Mesothelial cell of epicardium (in vitro differentiated cells): ENCODE measurements at regions not wholly inside any gene's neighbourhood (a gene's known extent, or its start where the extent isn't known, plus 50 kb on each side); places are given as distances from the start of the nearest gene placed in this dataset.
A peak's percentile ranks its signal among the peaks of the same experiment; 100 is the strongest.
"Not testable (repeated sequence)": the region's sequence is repeated elsewhere in the genome, so short reads cannot be mapped to it uniquely, and the experiment has no call there.

ENCODE experiments used
- DNase-seq, 2 experiments: peaks; one replicate each; pipeline ENCODE4 v3.0.0; 2021; ENCODE audit warnings: low spot score in 2 of 2; ENCODE audit not compliant: unreplicated experiment in 2 of 2
- H3K27ac Mint-ChIP-seq: 2 replicates; pipeline ENCODE4 v1.8.0; 2021; ENCODE audit warnings: mixed read lengths
- H3K27me3 Mint-ChIP-seq: 2 replicates; pipeline ENCODE4 v1.8.0; 2021; ENCODE audit warnings: low read depth, mixed read lengths
- H3K36me3 Mint-ChIP-seq: 2 replicates; pipeline ENCODE4 v1.8.0; 2021; ENCODE audit warnings: mixed read lengths
- H3K4me1 Mint-ChIP-seq: 2 replicates; pipeline ENCODE4 v1.8.0; 2021; ENCODE audit warnings: mixed read lengths
- H3K4me3 Mint-ChIP-seq: 2 replicates; pipeline ENCODE4 v1.8.0; 2021; ENCODE audit warnings: mild to moderate bottlenecking, moderate library complexity, mixed read lengths
- H3K9me3 Mint-ChIP-seq: 2 replicates; pipeline ENCODE4 v1.8.0; 2021; ENCODE audit warnings: mixed read lengths
- TF ChIP-seq, protein P1 (sequence below): fragments of 200-600 bp; sonication (generic); IDR thresholded peaks from one replicate; pipeline ENCODE4 v1.5.0; 2021; ENCODE audit warnings: antibody characterized with exemption; ENCODE audit not compliant: unreplicated experiment

DNA sequence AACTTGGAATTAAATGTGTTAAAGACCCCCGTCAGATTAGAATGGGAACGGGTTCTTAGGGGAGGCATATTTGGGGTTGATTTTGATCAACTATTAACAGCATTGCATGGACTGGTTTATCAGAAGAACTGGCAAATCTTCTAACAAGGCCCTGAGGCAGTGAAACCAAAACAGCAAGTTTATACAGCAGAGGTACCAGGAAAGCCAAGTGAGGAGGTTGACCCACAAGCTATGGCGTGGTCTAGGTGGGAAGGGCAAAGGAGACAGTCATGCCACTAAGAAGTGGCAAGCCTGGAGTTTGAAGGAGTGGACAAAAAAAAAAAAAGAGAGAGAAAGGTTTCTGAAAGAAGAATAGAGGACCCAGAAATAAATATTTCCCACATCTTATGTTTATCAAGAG, 187.0 kb downstream of the MREG start:
- H3K36me3 Mint-ChIP-seq = peaks cover 4% of the 10 kb centered on the region
- DNase-seq = no peak
- TF ChIP-seq, protein P1, sequence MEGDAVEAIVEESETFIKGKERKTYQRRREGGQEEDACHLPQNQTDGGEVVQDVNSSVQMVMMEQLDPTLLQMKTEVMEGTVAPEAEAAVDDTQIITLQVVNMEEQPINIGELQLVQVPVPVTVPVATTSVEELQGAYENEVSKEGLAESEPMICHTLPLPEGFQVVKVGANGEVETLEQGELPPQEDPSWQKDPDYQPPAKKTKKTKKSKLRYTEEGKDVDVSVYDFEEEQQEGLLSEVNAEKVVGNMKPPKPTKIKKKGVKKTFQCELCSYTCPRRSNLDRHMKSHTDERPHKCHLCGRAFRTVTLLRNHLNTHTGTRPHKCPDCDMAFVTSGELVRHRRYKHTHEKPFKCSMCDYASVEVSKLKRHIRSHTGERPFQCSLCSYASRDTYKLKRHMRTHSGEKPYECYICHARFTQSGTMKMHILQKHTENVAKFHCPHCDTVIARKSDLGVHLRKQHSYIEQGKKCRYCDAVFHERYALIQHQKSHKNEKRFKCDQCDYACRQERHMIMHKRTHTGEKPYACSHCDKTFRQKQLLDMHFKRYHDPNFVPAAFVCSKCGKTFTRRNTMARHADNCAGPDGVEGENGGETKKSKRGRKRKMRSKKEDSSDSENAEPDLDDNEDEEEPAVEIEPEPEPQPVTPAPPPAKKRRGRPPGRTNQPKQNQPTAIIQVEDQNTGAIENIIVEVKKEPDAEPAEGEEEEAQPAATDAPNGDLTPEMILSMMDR = no peak
- H3K4me3 Mint-ChIP-seq = peak overlapping the region; percentile 1
- H3K4me1 Mint-ChIP-seq = peaks cover 21% of the 10 kb centered on the region
- peaks cover 32% of the 10 kb centered on the region for H3K9me3 Mint-ChIP-seq
- H3K27me3 Mint-ChIP-seq = no peaks in the 10 kb centered on the region
- peak overlapping the region; percentile 90 for H3K27ac Mint-ChIP-seq

DNA sequence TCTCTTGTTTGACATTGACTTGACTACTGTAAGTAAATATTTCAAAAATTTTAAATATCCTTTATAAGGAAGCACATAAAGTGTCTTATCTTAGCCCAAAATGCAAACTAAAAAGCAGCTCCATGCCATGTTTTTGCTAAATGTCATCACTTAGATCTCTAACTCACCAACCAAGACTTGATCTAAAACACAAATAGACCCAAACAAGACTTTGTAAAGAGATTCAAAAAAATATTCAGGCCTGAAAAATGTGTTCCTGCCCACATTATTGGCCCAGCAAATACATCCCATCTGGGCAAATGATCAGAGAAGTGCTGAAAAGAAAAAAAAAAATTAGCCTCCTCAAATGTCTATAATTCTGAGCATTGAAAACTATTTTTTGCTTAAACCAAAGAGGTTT, 187.6 kb downstream of the MREG start:
- Mint-ChIP-seq H3K4me1 (peaks cover 21% of the 10 kb centered on the region), H3K27me3 (no peaks in the 10 kb centered on the region), H3K27ac (no peak overlapping the region), H3K4me3 (no peak overlapping the region), H3K9me3 (peaks cover 35% of the 10 kb centered on the region), H3K36me3 (peaks cover 7% of the 10 kb centered on the region)
- DNase-seq = no peak
- TF ChIP-seq, protein P1 = no peak

DNA sequence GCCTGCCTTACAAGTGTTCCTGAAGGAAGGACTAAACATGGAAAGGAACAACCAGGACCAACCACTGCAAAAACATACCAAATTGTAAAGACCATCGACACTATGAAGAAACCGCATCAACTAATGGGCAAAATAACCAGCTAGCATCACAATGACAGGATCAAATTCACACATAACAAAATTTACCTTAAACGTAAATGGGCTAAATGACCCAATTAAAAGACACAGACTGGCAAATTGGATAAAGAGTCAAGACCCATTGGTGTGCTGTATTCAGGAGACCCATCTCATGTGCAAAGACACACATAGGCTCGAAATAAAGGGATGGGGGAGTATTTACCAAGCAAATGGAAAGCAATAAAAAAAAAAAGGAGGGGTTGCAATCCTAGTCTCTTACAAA, 192.1 kb downstream of the MREG start:
- not testable (repeated sequence) for H3K27ac Mint-ChIP-seq, H3K27me3 Mint-ChIP-seq, H3K4me1 Mint-ChIP-seq, DNase-seq, H3K4me3 Mint-ChIP-seq
- peaks cover 14% of the 10 kb centered on the region for H3K36me3 Mint-ChIP-seq
- peaks cover 43% of the 10 kb centered on the region for H3K9me3 Mint-ChIP-seq

DNA sequence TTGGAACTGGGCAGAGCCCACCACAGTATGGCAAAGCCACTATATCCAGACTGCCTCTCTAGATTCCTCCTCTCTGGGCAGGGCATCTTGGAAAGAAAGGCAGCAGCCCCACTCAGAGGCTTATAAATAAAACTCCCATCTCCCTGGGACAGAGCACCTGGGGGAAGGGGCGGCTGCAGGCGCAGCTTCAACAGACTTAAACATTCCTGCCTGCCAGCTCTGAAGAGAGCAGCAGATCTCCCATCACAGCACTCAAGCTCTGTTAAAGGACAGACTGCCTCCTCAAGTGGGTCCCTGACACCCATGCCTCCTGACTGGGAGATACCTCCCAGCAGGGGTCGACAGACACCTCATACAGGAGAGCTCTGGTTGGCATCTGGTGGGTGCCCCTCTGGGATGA, 193.6 kb downstream of the MREG start:
- H3K36me3 Mint-ChIP-seq = peaks cover 14% of the 10 kb centered on the region
- DNase-seq, H3K27ac Mint-ChIP-seq, H3K4me1 Mint-ChIP-seq, H3K27me3 Mint-ChIP-seq, H3K4me3 Mint-ChIP-seq: not testable (repeated sequence)
- peaks cover 43% of the 10 kb centered on the region for H3K9me3 Mint-ChIP-seq

DNA sequence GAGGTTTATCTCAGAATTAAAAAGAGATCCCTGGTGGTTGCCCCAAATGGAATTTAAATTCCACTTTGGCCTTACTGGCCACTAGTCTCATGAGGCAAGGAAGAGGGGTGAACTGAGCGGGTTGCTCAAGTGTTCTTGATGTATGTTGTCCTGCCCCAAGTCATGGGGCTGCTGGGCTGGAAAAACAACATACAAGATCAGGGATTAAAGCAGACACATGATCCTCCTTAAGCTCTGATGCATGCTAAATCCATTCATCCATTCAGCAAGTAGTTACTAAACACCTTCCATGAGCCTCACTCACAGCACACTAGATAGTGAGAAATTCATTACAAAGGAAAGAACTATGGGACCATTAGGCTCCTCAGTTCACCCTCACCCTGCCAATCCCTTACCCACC, 196.3 kb downstream of the MREG start:
- Mint-ChIP-seq H3K9me3 (peaks cover 21% of the 10 kb centered on the region), H3K27ac (no peak overlapping the region), H3K27me3 (no peaks in the 10 kb centered on the region), H3K4me1 (peaks cover 10% of the 10 kb centered on the region), H3K4me3 (no peak overlapping the region), H3K36me3 (peaks cover 11% of the 10 kb centered on the region)
- TF ChIP-seq, protein P1 = no peak
- no peak for DNase-seq

DNA sequence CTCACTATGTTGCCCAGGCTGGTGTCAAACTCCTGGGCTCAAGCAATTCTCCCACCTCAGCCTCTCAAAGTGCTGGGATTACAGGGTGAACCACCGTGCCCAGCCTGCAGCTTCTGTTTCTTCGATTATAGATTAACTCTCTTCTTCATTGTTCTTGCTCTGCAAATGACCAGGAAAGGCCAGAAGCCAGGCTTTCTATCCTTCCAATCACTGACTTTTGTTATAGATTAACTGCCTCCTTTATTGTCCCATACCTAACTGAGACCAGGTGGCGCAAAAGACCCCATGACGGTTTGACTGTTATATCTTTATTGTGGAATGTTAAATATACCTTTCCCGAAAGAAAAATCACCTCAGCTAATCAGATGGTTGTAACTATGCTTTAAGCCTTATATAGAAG, 196.9 kb downstream of the MREG start:
- Mint-ChIP-seq H3K27ac (no peak overlapping the region), H3K27me3 (no peaks in the 10 kb centered on the region), H3K9me3 (peaks cover 14% of the 10 kb centered on the region), H3K4me3 (no peak overlapping the region), H3K4me1 (peaks cover 15% of the 10 kb centered on the region), H3K36me3 (peaks cover 10% of the 10 kb centered on the region)
- no peak for DNase-seq
- TF ChIP-seq, protein P1 = no peak

DNA sequence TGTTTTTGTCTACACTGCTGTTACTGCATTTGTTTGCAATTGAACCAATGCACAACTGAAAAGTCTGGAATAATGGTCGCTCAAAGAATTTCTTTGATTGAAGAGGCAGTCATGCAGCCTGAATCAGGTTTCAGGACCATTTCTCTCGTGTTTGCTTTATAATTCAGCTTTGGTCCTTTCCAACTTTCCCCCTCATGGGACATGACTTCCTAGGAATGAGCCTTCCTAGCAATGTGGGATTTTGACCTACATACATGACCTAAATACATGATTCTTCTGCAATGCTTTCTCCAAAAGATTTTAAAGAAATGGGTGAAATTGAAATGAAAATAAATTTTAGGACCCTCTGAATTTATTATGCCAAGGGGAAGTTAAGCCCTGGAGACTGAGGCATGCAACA, 197.4 kb downstream of the MREG start:
- TF ChIP-seq, protein P1 = no peak
- Mint-ChIP-seq H3K9me3 (peaks cover 11% of the 10 kb centered on the region), H3K4me1 (peaks cover 15% of the 10 kb centered on the region), H3K27me3 (no peaks in the 10 kb centered on the region), H3K4me3 (no peak overlapping the region), H3K27ac (no peak overlapping the region), H3K36me3 (peaks cover 9% of the 10 kb centered on the region)
- DNase-seq = no peak
